Vagina (tissue), 2 donors: ENCODE measurements at regions not wholly inside any gene's neighbourhood (a gene's known extent, or its start where the extent isn't known, plus 50 kb on each side); places are given as distances from the start of the nearest gene placed in this dataset.

Experiments
- POLR2A ChIP-seq, 2 donors: fragments of 450-650 bp; IDR thresholded peaks; one replicate each; pipeline ENCODE4 v1.6.1; 2017; ENCODE audit warnings: antibody characterized with exemption in 2 of 2, mild to moderate bottlenecking in 2 of 2, moderate library complexity in 2 of 2
- POLR2AphosphoS5 ChIP-seq, 2 donors: sonication (generic); formaldehyde crosslinking; IDR thresholded peaks; one replicate each; pipeline ENCODE4 v1.9.0; 2017; ENCODE audit warnings: antibody characterized with exemption in 2 of 2, mild to moderate bottlenecking in 2 of 2, low read depth in 1 of 2; ENCODE audit not compliant: insufficient read depth in 1 of 2
- TF ChIP-seq, protein P1 (sequence below), 3 experiments: fragments of 450-650 bp in 2 of 3; fragments of 200-600 bp in 1 of 3; sonication (generic) in 1 of 3; IDR thresholded peaks; one replicate each; pipeline ENCODE4 v1.5.1; 2017 to 2019; ENCODE audit warnings: antibody characterized with exemption in 3 of 3, mild to moderate bottlenecking in 2 of 3, moderate library complexity in 2 of 3

DNA sequence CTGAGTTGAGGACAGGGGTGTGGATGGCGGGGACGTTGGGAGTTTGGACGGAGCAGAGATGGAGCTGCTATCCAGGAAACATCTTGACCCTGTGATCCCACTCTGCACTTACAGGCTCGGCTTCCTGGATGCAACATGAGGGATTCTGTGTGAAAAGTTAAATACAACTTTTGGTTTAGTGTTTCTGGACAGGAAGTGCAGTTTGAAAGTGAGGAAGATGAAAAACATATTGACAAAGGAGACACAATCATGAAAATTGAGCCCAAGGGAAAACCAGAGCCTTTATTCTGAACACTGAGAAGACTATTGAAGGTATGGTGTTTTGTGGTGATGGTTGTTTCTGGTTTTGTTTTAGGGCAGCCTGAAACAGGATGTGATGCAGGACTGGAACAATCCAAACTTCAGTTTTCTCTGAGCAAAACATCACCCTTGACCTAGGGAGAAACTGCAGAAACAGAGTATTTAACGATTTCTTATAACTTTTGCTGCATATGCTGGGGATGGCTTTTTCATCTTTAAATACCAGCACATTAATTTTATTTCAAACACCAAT is 76.5 kb upstream of the RFX8 start:
- TF ChIP-seq, protein P1, sequence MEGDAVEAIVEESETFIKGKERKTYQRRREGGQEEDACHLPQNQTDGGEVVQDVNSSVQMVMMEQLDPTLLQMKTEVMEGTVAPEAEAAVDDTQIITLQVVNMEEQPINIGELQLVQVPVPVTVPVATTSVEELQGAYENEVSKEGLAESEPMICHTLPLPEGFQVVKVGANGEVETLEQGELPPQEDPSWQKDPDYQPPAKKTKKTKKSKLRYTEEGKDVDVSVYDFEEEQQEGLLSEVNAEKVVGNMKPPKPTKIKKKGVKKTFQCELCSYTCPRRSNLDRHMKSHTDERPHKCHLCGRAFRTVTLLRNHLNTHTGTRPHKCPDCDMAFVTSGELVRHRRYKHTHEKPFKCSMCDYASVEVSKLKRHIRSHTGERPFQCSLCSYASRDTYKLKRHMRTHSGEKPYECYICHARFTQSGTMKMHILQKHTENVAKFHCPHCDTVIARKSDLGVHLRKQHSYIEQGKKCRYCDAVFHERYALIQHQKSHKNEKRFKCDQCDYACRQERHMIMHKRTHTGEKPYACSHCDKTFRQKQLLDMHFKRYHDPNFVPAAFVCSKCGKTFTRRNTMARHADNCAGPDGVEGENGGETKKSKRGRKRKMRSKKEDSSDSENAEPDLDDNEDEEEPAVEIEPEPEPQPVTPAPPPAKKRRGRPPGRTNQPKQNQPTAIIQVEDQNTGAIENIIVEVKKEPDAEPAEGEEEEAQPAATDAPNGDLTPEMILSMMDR (IDR thresholded peaks at IDR 0.05), result no peak
- TF ChIP-seq POLR2AphosphoS5 (IDR thresholded peaks at IDR 0.05; ENCODE audit: insufficient read depth in 1 of 2, low read depth in 1 of 2), result no peak
- TF ChIP-seq POLR2A (IDR thresholded peaks at IDR 0.05), result no peak
